Neuronal stem cell (in vitro differentiated cells): ENCODE measurements at regions not wholly inside any gene's neighbourhood (a gene's known extent, or its start where the extent isn't known, plus 50 kb on each side); places are given as distances from the start of the nearest gene placed in this dataset.

Source experiments
- DNase-seq: peaks from one replicate; pipeline ENCODE4 v3.0.0-alpha.2; 2013; ENCODE audit warnings: low spot score
- H2AFZ ChIP-seq: one replicate; pipeline ENCODE4 v1.6.1; 2013; ENCODE audit warnings: mild to moderate bottlenecking, low read length, inconsistent platforms
- H2AK5ac ChIP-seq: 2 replicates; pipeline ENCODE4 v1.6.1; 2013; ENCODE audit warnings: low read depth, mild to moderate bottlenecking, inconsistent platforms, low read length, moderate library complexity, mixed read lengths
- H2BK120ac ChIP-seq: 2 replicates; pipeline ENCODE4 v1.6.1; 2013; ENCODE audit warnings: low read depth, mild to moderate bottlenecking, inconsistent platforms, low read length, moderate library complexity, mixed read lengths
- H2BK12ac ChIP-seq: one replicate; pipeline ENCODE4 v1.6.1; 2013; ENCODE audit warnings: low read length, inconsistent platforms
- H2BK15ac ChIP-seq: 2 replicates; pipeline ENCODE4 v1.6.1; 2013; ENCODE audit warnings: mild to moderate bottlenecking, low read length, inconsistent platforms, mixed read lengths
- H2BK5ac ChIP-seq: one replicate; pipeline ENCODE4 v1.6.1; 2013; ENCODE audit warnings: inconsistent platforms, mild to moderate bottlenecking, low read length, moderate library complexity
- H3K14ac ChIP-seq: one replicate; pipeline ENCODE4 v1.6.1; 2013; ENCODE audit warnings: low read length, inconsistent platforms
- H3K18ac ChIP-seq: 2 replicates; pipeline ENCODE4 v1.6.1; 2013; ENCODE audit warnings: low read length, inconsistent platforms
- H3K23ac ChIP-seq: 2 replicates; pipeline ENCODE4 v1.6.1; 2013; ENCODE audit warnings: low read depth, mild to moderate bottlenecking, mixed read lengths, low read length, inconsistent platforms; ENCODE audit not compliant: poor library complexity
- H3K27ac ChIP-seq: replicated peaks from 3 replicates; pipeline ENCODE4 v1.5.1; 2013; ENCODE audit warnings: low read length, inconsistent platforms
- H3K27me3 ChIP-seq, 3 experiments: 2 replicates each; pipeline ENCODE4 v1.6.1; 2013; ENCODE audit warnings: low read length in 3 of 3, mild to moderate bottlenecking in 2 of 3, inconsistent platforms in 1 of 3, low read depth in 1 of 3, mixed read lengths in 1 of 3, moderate library complexity in 1 of 3; ENCODE audit not compliant: control insufficient read depth in 3 of 3, insufficient read depth in 3 of 3
- H3K36me3 ChIP-seq, 2 donors: replicated peaks in 1 of 2; 2 replicates each; pipeline ENCODE4 v1.6.1; 2013; ENCODE audit warnings: low read length in 2 of 2; ENCODE audit not compliant: control insufficient read depth in 2 of 2, insufficient read depth in 2 of 2
- H3K4ac ChIP-seq: 2 replicates; pipeline ENCODE4 v1.6.1; 2013; ENCODE audit warnings: inconsistent platforms, mild to moderate bottlenecking, low read length, moderate library complexity
- H3K4me1 ChIP-seq, 2 donors: 1 replicate in 1 of 2; 2 replicates in 1 of 2; pipeline ENCODE4 v1.6.1; 2013; ENCODE audit warnings: low read length in 2 of 2, low read depth in 1 of 2; ENCODE audit not compliant: control insufficient read depth in 2 of 2, insufficient read depth in 1 of 2
- H3K4me2 ChIP-seq: one replicate; pipeline ENCODE4 v1.6.1; 2013; ENCODE audit warnings: mild to moderate bottlenecking, low read length, inconsistent platforms; ENCODE audit not compliant: insufficient read depth, poor library complexity, severe bottlenecking
- H3K4me3 ChIP-seq, 2 donors: 2 replicates each; pipeline ENCODE4 v1.5.1; 2013; ENCODE audit warnings: low read length in 2 of 2, mild to moderate bottlenecking in 2 of 2, inconsistent platforms in 1 of 2, moderate library complexity in 1 of 2
- H3K79me1 ChIP-seq: one replicate; pipeline ENCODE4 v1.6.1; 2013; ENCODE audit warnings: low read depth, mild to moderate bottlenecking, inconsistent platforms, low read length, moderate library complexity
- H3K9ac ChIP-seq: one replicate; pipeline ENCODE4 v1.6.1; 2013; ENCODE audit warnings: mild to moderate bottlenecking, low read depth, low read length, inconsistent platforms; ENCODE audit not compliant: poor library complexity
- H3K9me3 ChIP-seq, 2 donors: replicated peaks in 1 of 2; 2 replicates each; pipeline versions ENCODE3 to v1.6.1; 2013; ENCODE audit warnings: low read length in 2 of 2, mild to moderate bottlenecking in 2 of 2, inconsistent platforms in 1 of 2, low read depth in 1 of 2, mixed read lengths in 1 of 2, moderate library complexity in 1 of 2; ENCODE audit not compliant: control insufficient read depth in 2 of 2, insufficient read depth in 1 of 2
- H4K8ac ChIP-seq: one replicate; pipeline ENCODE4 v1.6.1; 2013; ENCODE audit warnings: low read depth, mild to moderate bottlenecking, inconsistent platforms, low read length, moderate library complexity
- H4K91ac ChIP-seq: one replicate; pipeline ENCODE4 v1.6.1; 2013; ENCODE audit warnings: low read length, low read depth, mild to moderate bottlenecking, inconsistent platforms; ENCODE audit not compliant: poor library complexity
- WGBS, 2 donors: extraction: QIAGEN DNeasy Blood & Tissue Kit; methylation state at CpG; one replicate each; pipeline ENCODE4 v1.1.7; 2013; ENCODE audit warnings: missing lambda C conversion rate in 2 of 2, mixed read lengths in 1 of 2; ENCODE audit not compliant: insufficient read length in 2 of 2, insufficient replicate concordance in 1 of 2; ENCODE audit errors: extremely low coverage in 2 of 2; 5-methylcytosine and 5-hydroxymethylcytosine counted together

DNA sequence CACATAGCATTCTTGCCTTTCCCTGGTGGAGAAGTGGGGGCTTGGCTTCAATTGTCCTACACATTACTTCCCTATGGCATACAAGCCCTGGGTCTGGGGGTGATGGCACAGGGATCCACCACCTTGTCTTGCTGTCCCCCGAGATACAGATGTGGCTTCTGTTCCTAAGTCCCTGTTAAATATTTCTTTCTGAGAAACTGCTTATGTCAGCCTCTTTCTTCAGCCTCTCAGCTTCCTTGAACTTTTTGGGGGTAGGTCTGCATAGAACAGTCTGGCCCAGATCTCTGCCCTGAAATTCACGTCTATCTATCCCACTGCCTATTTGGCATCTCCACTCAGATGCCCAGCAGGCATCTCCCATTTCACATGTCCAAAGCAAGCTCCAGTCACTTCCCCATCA lies 177.4 kb downstream of the SCP2D1 start:
- Histone ChIP-seq H4K91ac (no peak overlapping the region), H4K8ac (no peak overlapping the region), H3K9ac (no peak overlapping the region), H3K18ac (no peak overlapping the region), H2BK120ac (no peak overlapping the region), H3K36me3 (no peaks in the 10 kb centered on the region), H2BK5ac (no peak overlapping the region), H3K14ac (no peak overlapping the region), H2AFZ (no peak overlapping the region), H3K4me3 (no peak overlapping the region), H3K4me2 (no peak overlapping the region), H2BK15ac (no peak overlapping the region), H3K27me3 (no peaks in the 10 kb centered on the region), H3K27ac (no peak overlapping the region), H3K4ac (no peak overlapping the region), H3K79me1 (no peaks in the 10 kb centered on the region), H2AK5ac (no peak overlapping the region), H3K9me3 (peaks cover 0 to 2% of the 10 kb centered on the region in 2 donors), H2BK12ac (no peak overlapping the region), H3K4me1 (no peaks in the 10 kb centered on the region), H3K23ac (no peak overlapping the region)
- DNase-seq = no peak
- no CpG with 5 or more reads among the region's 2 CpGs for WGBS, 2 donors

DNA sequence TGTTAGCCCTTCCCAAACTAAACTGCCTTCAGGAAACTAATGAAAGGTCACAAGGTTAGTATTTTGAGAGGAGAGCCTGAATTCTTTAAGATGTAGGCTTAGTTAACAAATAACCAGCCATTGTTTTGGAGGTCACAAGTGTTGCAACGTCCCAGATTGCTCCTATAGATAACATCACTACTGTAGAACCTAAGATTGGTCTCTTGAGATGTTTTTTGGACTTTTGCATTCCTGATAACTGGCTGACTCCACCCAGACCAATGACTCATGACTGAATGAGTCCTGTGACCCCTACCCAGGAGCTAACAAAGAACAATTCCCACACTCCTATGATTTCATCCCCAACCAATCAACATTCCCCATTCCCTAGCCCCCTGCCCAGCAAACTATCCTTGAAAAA lies 178.8 kb downstream of the SCP2D1 start:
- no peak overlapping the region for H4K91ac ChIP-seq
- H3K79me1 ChIP-seq = no peaks in the 10 kb centered on the region
- no peak overlapping the region for H2AK5ac ChIP-seq
- H2BK12ac ChIP-seq = no peak overlapping the region
- H2AFZ ChIP-seq = no peak overlapping the region
- no peaks in the 10 kb centered on the region for H3K36me3 ChIP-seq
- no peak for DNase-seq
- H3K9me3 ChIP-seq = peaks cover 0 to 2% of the 10 kb centered on the region in 2 donors
- H2BK15ac ChIP-seq = no peak overlapping the region
- H2BK5ac ChIP-seq = no peak overlapping the region
- no peak overlapping the region for H4K8ac ChIP-seq
- no peaks in the 10 kb centered on the region for H3K4me1 ChIP-seq
- H3K18ac ChIP-seq = no peak overlapping the region
- no peaks in the 10 kb centered on the region for H3K27me3 ChIP-seq
- H3K4ac ChIP-seq = no peak overlapping the region
- no peak overlapping the region for H3K23ac ChIP-seq
- no peak overlapping the region for H3K27ac ChIP-seq
- no peak overlapping the region for H3K9ac ChIP-seq
- no CpG with 5 or more reads among the region's 1 CpG for WGBS, 2 donors
- no peak overlapping the region for H3K14ac ChIP-seq
- no peak overlapping the region for H2BK120ac ChIP-seq
- no peak overlapping the region for H3K4me2 ChIP-seq
- H3K4me3 ChIP-seq = no peak overlapping the region

GRCh38 chr20:18995455-18995854 lies 181.9 kb downstream of the SCP2D1 start:
- H3K4me3 ChIP-seq = no peak overlapping the region
- H3K14ac ChIP-seq = no peak overlapping the region
- H3K4me2 ChIP-seq = no peak overlapping the region
- H3K9ac ChIP-seq = no peak overlapping the region
- WGBS, 2 donors = no CpG with 5 or more reads among the region's 3 CpGs
- no peaks in the 10 kb centered on the region for H3K27me3 ChIP-seq
- no peak overlapping the region for H3K18ac ChIP-seq
- H3K9me3 ChIP-seq = peaks cover 0 to 2% of the 10 kb centered on the region in 2 donors
- H3K4ac ChIP-seq = no peak overlapping the region
- H2BK12ac ChIP-seq = no peak overlapping the region
- no peak for DNase-seq
- no peaks in the 10 kb centered on the region for H3K79me1 ChIP-seq
- H2AK5ac ChIP-seq = no peak overlapping the region
- no peak overlapping the region for H4K91ac ChIP-seq
- no peaks in the 10 kb centered on the region for H3K36me3 ChIP-seq
- no peak overlapping the region for H2BK120ac ChIP-seq
- H3K23ac ChIP-seq = no peak overlapping the region
- H2BK15ac ChIP-seq = no peak overlapping the region
- H3K27ac ChIP-seq = no peak overlapping the region
- H2BK5ac ChIP-seq = no peak overlapping the region
- no peaks in the 10 kb centered on the region for H3K4me1 ChIP-seq
- no peak overlapping the region for H4K8ac ChIP-seq
- H2AFZ ChIP-seq = no peak overlapping the region

- no peaks in the 10 kb centered on the region for H3K27me3 ChIP-seq
- no peaks in the 10 kb centered on the region for H3K9me3 ChIP-seq
- H2BK15ac ChIP-seq = no peak overlapping the region
- no peaks in the 10 kb centered on the region for H3K79me1 ChIP-seq
- no peak overlapping the region for H3K4me2 ChIP-seq
- no peak overlapping the region for H3K14ac ChIP-seq
- no peaks in the 10 kb centered on the region for H3K36me3 ChIP-seq
- no peak overlapping the region for H2AFZ ChIP-seq
- no peak overlapping the region for H3K27ac ChIP-seq
- no peak overlapping the region for H3K18ac ChIP-seq
- no peak overlapping the region for H2BK120ac ChIP-seq
- no peak overlapping the region for H3K9ac ChIP-seq
- no peak overlapping the region for H4K8ac ChIP-seq
- H3K4me1 ChIP-seq = no peaks in the 10 kb centered on the region
- no peak for DNase-seq
- H2BK12ac ChIP-seq = no peak overlapping the region
- H4K91ac ChIP-seq = no peak overlapping the region
- no peak overlapping the region for H2AK5ac ChIP-seq
- no peak overlapping the region for H2BK5ac ChIP-seq
- no peak overlapping the region for H3K4ac ChIP-seq
- no CpG with 5 or more reads among the region's 7 CpGs for WGBS, 2 donors
- H3K4me3 ChIP-seq = no peak overlapping the region
- H3K23ac ChIP-seq = no peak overlapping the region
Measured at GRCh38 chr20:18999086-18999485, 185.5 kb downstream of the SCP2D1 start.
